ENCODE measurements at regions not wholly inside any gene's neighbourhood (a gene's known extent, or its start where the extent isn't known, plus 50 kb on each side); places are given as distances from the start of the nearest gene placed in this dataset.

DNA sequence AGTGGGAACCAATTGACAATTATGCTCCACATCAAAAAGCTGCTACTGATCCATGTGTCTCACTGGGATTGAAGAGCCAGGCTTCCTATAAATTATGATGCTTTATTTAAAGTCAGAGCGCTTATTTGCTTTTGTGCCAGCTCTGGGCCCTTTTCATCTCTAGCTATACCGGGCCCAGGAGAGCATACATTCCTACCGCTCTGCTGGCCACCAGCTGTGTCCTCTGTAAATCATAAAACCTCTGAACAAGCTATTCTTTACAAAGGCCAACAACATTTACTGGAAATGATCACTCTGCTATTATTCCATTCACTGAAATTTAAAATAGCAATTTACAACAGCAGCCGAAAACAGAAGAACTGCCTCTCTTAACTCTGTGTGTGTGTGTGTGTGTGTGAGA, 86.6 kb downstream of the ZNF608 start:
- Mint-ChIP-seq H3K4me3 (peak overlapping the region in 1 of 8 donors; percentile 23), H3K27me3 (no peaks in the 10 kb centered on the region), H3K4me1 (peaks cover 21 to 41% (median 23%) of the 10 kb centered on the region in 3 donors), H3K9me3 (no peaks in the 10 kb centered on the region), H3K36me3 (no peaks in the 10 kb centered on the region), H3K27ac (peak overlapping the region in 1 of 6 donors; percentile 23)
- DNase-seq (no peak), ATAC-seq (ENCODE audit: low read depth in 2 of 2) (no peak)

GRCh38 chr5:124658867-124659557, 87.4 kb downstream of the ZNF608 start:
- H3K4me3 Mint-ChIP-seq, result peak overlapping the region in 7 of 8 donors; percentile 7 to 82 (median 59)
- DNase-seq, result no peak
- H3K27me3 Mint-ChIP-seq, result no peaks in the 10 kb centered on the region
- peak overlapping the region in 5 of 6 donors; percentile 6 to 61 (median 36) for H3K27ac Mint-ChIP-seq
- no peaks in the 10 kb centered on the region for H3K9me3 Mint-ChIP-seq
- peak; percentile 40 to 49 for ATAC-seq (ENCODE audit: low read depth in 2 of 2)
- H3K36me3 Mint-ChIP-seq, result no peaks in the 10 kb centered on the region
- peaks cover 21 to 41% (median 23%) of the 10 kb centered on the region in 3 donors for H3K4me1 Mint-ChIP-seq

GRCh38 chr5:124655921-124656511, 90.4 kb downstream of the ZNF608 start:
- no peak overlapping the region for H3K4me3 Mint-ChIP-seq
- no peaks in the 10 kb centered on the region for H3K36me3 Mint-ChIP-seq
- H3K27me3 Mint-ChIP-seq, result no peaks in the 10 kb centered on the region
- ATAC-seq (ENCODE audit: low read depth in 2 of 2), result peak; percentile 61
- no peak overlapping the region for H3K27ac Mint-ChIP-seq
- no peaks in the 10 kb centered on the region for H3K9me3 Mint-ChIP-seq
- peak; percentile 42 for DNase-seq
- H3K4me1 Mint-ChIP-seq, result peaks cover 34 to 47% (median 46%) of the 10 kb centered on the region in 3 donors

DNA sequence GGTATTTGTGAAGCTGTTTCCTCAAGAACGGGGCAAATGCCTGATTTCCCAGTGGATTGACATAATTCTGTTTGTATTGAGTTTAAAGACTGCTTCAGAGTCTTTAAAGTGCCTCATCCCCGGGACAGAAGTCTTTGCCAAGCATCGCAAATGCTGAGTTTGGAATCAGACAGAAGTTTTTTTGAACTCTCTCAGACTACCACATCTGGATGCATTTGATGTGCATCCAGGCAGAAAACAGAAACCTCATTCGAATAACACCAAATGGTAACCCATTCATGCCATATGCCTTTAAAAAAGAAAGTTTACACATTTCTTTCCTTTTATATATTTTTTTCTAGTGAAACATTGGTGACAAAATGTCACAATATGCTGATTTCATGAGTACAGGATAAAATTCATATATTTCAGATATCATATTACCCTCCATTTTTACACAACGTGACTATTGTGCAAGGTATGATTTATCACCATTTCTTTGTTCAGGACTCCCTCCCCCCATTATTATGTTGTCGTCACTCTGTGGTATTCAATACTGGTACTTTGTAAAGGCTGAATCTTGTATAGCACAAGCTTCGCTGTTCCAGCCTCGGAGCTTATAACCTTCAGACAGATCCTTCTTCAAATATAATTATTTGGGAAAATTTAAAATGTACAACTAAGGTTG, 91.1 kb downstream of the ZNF608 start:
- H3K27me3 Mint-ChIP-seq, result no peaks in the 10 kb centered on the region
- no peak overlapping the region for H3K27ac Mint-ChIP-seq
- ATAC-seq (ENCODE audit: low read depth in 2 of 2), result peak; percentile 3 to 11
- H3K36me3 Mint-ChIP-seq, result no peaks in the 10 kb centered on the region
- no peaks in the 10 kb centered on the region for H3K9me3 Mint-ChIP-seq
- DNase-seq, result no peak
- H3K4me1 Mint-ChIP-seq, result peaks cover 34 to 49% (median 46%) of the 10 kb centered on the region in 3 donors
- H3K4me3 Mint-ChIP-seq, result no peak overlapping the region

DNA sequence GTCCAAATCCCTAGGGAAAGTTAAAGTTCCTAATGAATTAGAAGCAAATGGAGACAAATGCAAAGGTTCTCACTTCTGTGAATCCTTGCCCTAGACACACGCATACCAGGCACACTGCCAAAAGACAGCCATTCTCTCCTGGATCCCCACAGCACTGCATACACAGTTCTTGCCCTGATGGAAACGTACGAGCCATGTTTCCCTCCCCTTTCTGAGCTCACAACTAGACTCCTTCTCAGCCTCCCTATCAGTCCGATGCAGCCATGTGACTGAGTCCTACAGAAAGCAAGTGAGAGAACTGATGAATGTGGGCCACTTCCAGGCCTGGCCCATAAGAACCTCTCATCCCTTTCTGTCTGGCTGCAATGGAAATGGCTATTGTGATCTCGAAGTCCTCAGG, 92.0 kb downstream of the ZNF608 start:
- peaks cover 0 to 5% (median 0%) of the 10 kb centered on the region in 3 donors for H3K27me3 Mint-ChIP-seq
- H3K36me3 Mint-ChIP-seq, result no peaks in the 10 kb centered on the region
- no peaks in the 10 kb centered on the region for H3K9me3 Mint-ChIP-seq
- DNase-seq, result no peak
- H3K27ac Mint-ChIP-seq, result no peak overlapping the region
- ATAC-seq (ENCODE audit: low read depth in 2 of 2), result no peak
- no peak overlapping the region for H3K4me3 Mint-ChIP-seq
- H3K4me1 Mint-ChIP-seq, result peaks cover 30 to 58% (median 44%) of the 10 kb centered on the region in 3 donors

DNA sequence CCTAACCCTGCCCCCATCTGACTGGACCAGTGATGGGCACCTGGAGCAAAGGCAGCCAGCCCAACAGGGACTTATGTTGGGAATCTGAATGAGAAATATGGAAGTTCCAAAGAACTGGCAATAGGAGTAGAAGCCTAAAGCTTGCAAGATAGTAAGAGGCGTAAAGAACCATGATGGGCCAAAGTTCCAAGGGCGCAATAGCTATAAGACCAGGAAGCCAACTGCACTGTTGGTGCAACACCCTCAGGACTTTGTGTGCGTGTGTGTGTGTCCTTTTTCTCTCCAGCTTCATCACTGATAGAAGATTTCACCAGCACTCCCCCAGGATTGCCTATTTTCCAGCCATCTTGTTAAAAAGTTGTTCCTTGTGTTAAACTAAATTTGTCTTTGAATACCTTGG, 92.8 kb downstream of the ZNF608 start:
- no peaks in the 10 kb centered on the region for H3K36me3 Mint-ChIP-seq

DNA sequence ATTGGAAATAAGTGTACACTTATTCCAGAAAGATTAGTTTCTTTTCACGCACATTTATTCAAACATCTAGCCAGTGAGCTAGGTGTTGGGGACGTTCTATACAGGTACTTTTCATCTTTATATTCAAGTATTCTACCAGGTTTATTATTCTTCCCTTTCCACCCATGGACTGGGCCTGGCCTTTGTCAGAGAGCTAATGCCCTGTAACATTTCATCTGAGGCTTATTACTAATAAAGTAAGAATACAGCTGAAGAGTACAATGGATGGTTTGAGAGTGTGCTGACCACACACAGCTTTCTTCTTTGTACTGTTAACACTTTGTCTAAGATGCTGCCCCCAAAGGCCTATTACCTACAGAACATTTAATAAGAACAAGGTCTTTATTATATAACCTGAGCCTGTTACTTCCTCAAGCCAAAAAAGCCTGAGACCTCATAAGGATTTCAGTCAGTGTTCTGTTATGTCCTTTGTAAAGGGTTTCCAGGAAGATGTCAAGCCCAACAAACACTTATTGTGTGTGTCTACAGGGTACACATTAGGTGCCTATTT, 93.5 kb downstream of the ZNF608 start:
- peaks cover 31 to 58% (median 44%) of the 10 kb centered on the region in 3 donors for H3K4me1 Mint-ChIP-seq
- H3K27ac Mint-ChIP-seq, result peak overlapping the region in 2 of 6 donors; percentile 13 to 46
- DNase-seq (no peak), ATAC-seq (ENCODE audit: low read depth in 2 of 2) (no peak)
- H3K27me3 Mint-ChIP-seq, result peaks cover 1 to 6% (median 2%) of the 10 kb centered on the region in 3 donors
- H3K4me3 Mint-ChIP-seq, result peak overlapping the region in 2 of 8 donors; percentile 58 to 91
- H3K9me3 Mint-ChIP-seq, result no peaks in the 10 kb centered on the region
- H3K36me3 Mint-ChIP-seq, result peaks cover 0 to 4% of the 10 kb centered on the region in 2 donors

More for the DNA sequence above, 92.8 kb downstream of the ZNF608 start:
- H3K4me1 Mint-ChIP-seq, result peaks cover 29 to 58% (median 44%) of the 10 kb centered on the region in 3 donors
- ATAC-seq (ENCODE audit: low read depth in 2 of 2) (no peak), DNase-seq (no peak)
- peaks cover 0 to 6% (median 0%) of the 10 kb centered on the region in 3 donors for H3K27me3 Mint-ChIP-seq
- H3K9me3 Mint-ChIP-seq, result no peaks in the 10 kb centered on the region
- H3K27ac Mint-ChIP-seq, result no peak overlapping the region
- H3K4me3 Mint-ChIP-seq, result no peak overlapping the region

DNA sequence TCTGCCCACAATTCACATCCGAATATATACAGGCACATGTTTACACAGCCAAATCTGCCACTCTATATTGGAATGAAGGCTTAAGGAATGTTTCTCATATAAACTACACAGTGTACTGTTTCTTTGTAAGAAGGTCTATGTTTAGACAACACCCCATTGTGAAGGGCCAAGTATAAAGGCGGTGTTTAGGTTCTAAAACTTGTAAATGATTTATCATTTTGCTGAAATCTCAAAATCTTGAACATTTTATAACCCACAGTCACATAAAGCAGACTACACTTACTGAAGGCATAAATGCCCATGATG, 94.0 kb downstream of the ZNF608 start:
- Mint-ChIP-seq H3K27me3 (peaks cover 5 to 7% (median 6%) of the 10 kb centered on the region in 3 donors), H3K4me1 (peaks cover 33 to 61% (median 48%) of the 10 kb centered on the region in 3 donors), H3K36me3 (peaks cover 0 to 4% of the 10 kb centered on the region in 2 donors), H3K4me3 (peak overlapping the region; percentile 76 to 93 (median 88)), H3K27ac (peak overlapping the region in 2 of 6 donors; percentile 58 to 79), H3K9me3 (no peaks in the 10 kb centered on the region)
- ATAC-seq (ENCODE audit: low read depth in 2 of 2) (no peak), DNase-seq (no peak)

DNA sequence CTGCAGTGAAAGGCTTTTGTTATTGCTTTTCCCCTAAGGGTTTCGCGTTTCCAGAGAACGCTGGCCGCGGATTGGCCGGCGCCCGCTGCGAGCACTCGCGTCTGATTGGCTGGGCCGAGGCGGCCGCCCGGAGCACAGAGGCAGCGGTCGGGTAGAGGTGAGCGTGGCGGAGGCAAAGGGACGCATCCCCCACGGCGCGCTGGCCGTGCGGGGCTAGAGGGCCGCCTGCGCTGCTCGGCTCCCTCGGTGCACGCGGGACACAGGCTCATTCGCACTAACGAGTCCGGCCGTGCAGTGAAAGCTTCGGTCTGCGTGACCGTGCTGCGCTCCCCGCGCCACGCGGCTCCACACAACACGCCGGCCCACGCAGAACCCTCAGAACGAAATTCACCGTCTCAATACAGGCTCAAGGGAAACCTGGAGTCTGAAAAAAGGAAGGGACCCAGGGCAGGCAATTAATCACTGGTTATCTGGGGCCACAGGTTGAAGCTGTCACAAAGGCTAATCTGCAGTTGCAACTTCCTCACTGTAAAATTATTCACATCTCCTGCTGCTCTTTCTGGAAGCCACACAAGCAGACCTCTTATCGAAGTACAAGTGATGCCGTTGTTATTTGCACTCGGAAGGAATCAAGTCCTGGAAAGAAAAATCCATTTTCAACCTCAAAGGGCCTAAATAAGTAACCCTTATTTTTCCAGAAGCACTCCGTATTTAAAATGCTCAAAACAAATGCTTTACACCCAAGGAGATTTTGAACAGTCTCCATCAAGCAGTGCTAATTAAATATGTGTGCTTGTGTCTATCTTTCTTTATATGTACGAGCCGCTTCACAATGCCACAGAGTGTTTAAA, 94.6 kb downstream of the ZNF608 start:
- ATAC-seq (ENCODE audit: low read depth in 2 of 2), result peak; percentile 8 to 14
- Mint-ChIP-seq H3K4me3 (peak overlapping the region; percentile 76 to 93 (median 88)), H3K36me3 (peaks cover 0 to 9% of the 10 kb centered on the region in 2 donors), H3K27me3 (peaks cover 6 to 13% (median 11%) of the 10 kb centered on the region in 3 donors), H3K4me1 (peaks cover 38 to 67% (median 54%) of the 10 kb centered on the region in 3 donors), H3K27ac (peak overlapping the region in 5 of 6 donors; percentile 66 to 91 (median 86)), H3K9me3 (no peaks in the 10 kb centered on the region)
- peak; percentile 58 for DNase-seq

DNA sequence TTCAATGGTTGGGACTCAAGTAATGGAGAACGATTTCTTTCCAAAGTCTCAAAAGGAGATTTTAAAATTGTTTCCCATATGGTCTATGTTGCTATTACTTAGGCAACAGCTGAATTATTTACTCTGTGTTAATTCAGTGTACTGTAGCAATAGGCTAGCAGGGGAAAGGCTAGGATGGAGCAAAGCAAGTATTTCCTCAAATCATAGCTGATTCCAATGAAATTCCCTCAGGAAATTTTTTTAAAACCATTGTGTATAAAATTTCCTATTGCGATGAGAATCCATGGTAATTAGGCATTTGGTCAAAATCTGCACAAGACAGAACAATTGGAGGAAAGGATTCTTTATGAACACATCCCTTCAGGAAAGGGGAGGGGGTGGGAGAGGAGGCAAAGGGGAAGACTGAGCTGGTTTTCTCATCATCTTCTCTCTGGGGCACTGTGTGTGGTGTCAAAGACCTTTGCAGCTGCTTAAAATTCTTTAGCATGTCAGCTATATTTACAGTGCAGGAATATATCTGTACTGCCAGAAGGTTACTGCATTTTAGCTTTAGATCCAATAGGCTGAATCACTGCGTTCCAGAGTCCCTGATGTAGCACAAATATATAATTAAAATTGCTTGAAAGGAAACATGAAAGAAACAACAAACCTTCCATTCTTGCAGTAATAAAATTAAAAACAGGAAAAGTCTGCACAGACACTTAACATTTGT, 95.3 kb downstream of the ZNF608 start:
- Mint-ChIP-seq H3K27ac (peak overlapping the region in 5 of 6 donors; percentile 66 to 91 (median 86)), H3K9me3 (no peaks in the 10 kb centered on the region), H3K4me1 (peaks cover 45 to 73% (median 62%) of the 10 kb centered on the region in 3 donors), H3K4me3 (peak overlapping the region; percentile 76 to 93 (median 88)), H3K36me3 (peaks cover 0 to 9% of the 10 kb centered on the region in 2 donors), H3K27me3 (peaks cover 6 to 14% (median 11%) of the 10 kb centered on the region in 3 donors)
- DNase-seq, result no peak
- ATAC-seq (ENCODE audit: low read depth in 2 of 2), result no peak

- H3K4me1 Mint-ChIP-seq, result peaks cover 54 to 81% (median 71%) of the 10 kb centered on the region in 3 donors
These were observed 96.3 kb downstream of the ZNF608 start for GRCh38 chr5:124650147-124650561.

More at GRCh38 chr5:124650147-124650561, 96.3 kb downstream of the ZNF608 start:
- peaks cover 6 to 14% (median 11%) of the 10 kb centered on the region in 3 donors for H3K27me3 Mint-ChIP-seq
- peak overlapping the region; percentile 70 to 97 (median 94) for H3K27ac Mint-ChIP-seq
- peak overlapping the region; percentile 63 to 91 (median 86) for H3K4me3 Mint-ChIP-seq
- ATAC-seq (ENCODE audit: low read depth in 2 of 2) (peak; percentile 69 to 73), DNase-seq (peak; percentile 82)
- H3K36me3 Mint-ChIP-seq, result peaks cover 0 to 9% of the 10 kb centered on the region in 2 donors
- no peaks in the 10 kb centered on the region for H3K9me3 Mint-ChIP-seq

Measured in naive B cell (primary cell).